Activated CD8-positive, alpha-beta T cell treated with anti-CD3 and anti-CD28 coated beads for 36 hours (primary cell): ENCODE measurements at regions not wholly inside any gene's neighbourhood (a gene's known extent, or its start where the extent isn't known, plus 50 kb on each side); places are given as distances from the start of the nearest gene placed in this dataset.

ENCODE experiments used
- ATAC-seq: fragments of 200-7000 bp; cut with Tn5 transposase; one replicate; pipeline ENCODE4 v1.10.0; 2021; ENCODE audit warnings: mild to moderate bottlenecking, moderate library complexity
- CTCF ChIA-PET: fragments of 350-600 bp; sonication (Branson Sonifier 250); formaldehyde crosslinking; loops from one replicate; lab custom pipeline; 2021; ENCODE audit warnings: antibody characterized with exemption; lab: Charles Lee
- POLR2A ChIA-PET: fragments of 350-600 bp; sonication (Branson Sonifier 250); formaldehyde crosslinking; loops from one replicate; lab custom pipeline; 2021; ENCODE audit warnings: antibody characterized with exemption; lab: Charles Lee
- DNase-seq: peaks from one replicate; pipeline ENCODE4 v3.0.0-alpha.2; 2020
- H3K27ac Mint-ChIP-seq: one replicate; pipeline ENCODE4 v1.8.0; 2021; ENCODE audit warnings: mild to moderate bottlenecking, mixed read lengths
- H3K27me3 Mint-ChIP-seq: one replicate; pipeline ENCODE4 v1.8.0; 2021; ENCODE audit warnings: mixed read lengths
- H3K36me3 Mint-ChIP-seq: one replicate; pipeline ENCODE4 v1.8.0; 2021; ENCODE audit warnings: low read depth, mixed read lengths
- H3K4me1 Mint-ChIP-seq: one replicate; pipeline ENCODE4 v1.8.0; 2021; ENCODE audit warnings: low read depth, mixed read lengths
- H3K4me3 Mint-ChIP-seq: one replicate; pipeline ENCODE4 v1.8.0; 2021; ENCODE audit warnings: mild to moderate bottlenecking, moderate library complexity, mixed read lengths
- H3K9me3 Mint-ChIP-seq: one replicate; pipeline ENCODE4 v1.8.0; 2021; ENCODE audit warnings: mixed read lengths
- intact Hi-C: fragments of 100-400 bp; cut with micrococcal nuclease; formaldehyde crosslinking; loops from one replicate; pipeline ENCODE4 v1.10.0; 2022
- TF ChIP-seq, protein P1 (sequence below): fragments of 200-600 bp; IDR thresholded peaks from one replicate; pipeline ENCODE4 v1.8.0; 2022; ENCODE audit warnings: antibody characterized with exemption, mild to moderate bottlenecking

DNA sequence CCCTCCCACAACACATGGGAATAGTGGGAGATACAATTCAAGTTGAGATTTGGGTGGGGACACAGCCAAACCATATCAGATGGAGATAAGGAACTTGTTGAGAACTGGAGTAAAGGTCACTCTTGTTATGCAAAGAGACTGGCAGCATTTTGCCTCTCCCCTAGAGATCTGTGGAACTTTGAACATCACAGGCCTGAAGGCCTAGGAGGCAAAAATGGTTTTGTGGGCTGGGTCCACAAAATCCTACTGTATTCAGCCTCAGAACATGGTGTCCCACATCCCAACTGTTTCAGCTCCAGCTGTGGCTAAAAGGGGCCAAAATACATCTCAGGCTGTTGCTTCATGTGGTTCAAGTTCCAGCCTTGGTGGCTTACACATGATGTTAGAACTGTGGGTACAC is 1247.8 kb upstream of the IGFBP7 start:
- no peaks in the 10 kb centered on the region for H3K4me1 Mint-ChIP-seq
- intact Hi-C loops, result no loop called here
- CTCF ChIA-PET, result no interaction called here

DNA sequence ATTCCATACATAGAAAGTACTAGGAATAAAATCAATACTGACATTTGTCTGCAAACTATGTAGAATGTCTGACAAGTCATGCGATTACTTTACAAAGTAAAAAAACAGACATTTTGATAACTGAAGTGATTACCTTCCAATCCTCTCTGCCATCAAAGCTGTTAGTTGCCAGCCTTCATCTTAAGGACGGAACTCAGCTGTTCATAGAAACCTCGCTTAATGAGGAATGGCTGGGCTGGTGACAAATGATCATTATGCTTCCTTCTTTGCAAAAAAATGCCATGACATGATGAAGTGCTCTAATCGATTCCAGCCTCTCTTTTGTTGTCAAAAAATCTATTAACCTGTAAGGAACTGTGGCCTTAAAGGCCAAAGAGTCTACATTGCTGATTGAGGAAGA is 1214.9 kb upstream of the IGFBP7 start:
- no peaks in the 10 kb centered on the region for H3K36me3 Mint-ChIP-seq
- H3K4me1 Mint-ChIP-seq, result no peaks in the 10 kb centered on the region
- no peak overlapping the region for H3K4me3 Mint-ChIP-seq
- CTCF ChIA-PET, result no interaction called here
- no peaks in the 10 kb centered on the region for H3K27me3 Mint-ChIP-seq
- TF ChIP-seq, protein P1, sequence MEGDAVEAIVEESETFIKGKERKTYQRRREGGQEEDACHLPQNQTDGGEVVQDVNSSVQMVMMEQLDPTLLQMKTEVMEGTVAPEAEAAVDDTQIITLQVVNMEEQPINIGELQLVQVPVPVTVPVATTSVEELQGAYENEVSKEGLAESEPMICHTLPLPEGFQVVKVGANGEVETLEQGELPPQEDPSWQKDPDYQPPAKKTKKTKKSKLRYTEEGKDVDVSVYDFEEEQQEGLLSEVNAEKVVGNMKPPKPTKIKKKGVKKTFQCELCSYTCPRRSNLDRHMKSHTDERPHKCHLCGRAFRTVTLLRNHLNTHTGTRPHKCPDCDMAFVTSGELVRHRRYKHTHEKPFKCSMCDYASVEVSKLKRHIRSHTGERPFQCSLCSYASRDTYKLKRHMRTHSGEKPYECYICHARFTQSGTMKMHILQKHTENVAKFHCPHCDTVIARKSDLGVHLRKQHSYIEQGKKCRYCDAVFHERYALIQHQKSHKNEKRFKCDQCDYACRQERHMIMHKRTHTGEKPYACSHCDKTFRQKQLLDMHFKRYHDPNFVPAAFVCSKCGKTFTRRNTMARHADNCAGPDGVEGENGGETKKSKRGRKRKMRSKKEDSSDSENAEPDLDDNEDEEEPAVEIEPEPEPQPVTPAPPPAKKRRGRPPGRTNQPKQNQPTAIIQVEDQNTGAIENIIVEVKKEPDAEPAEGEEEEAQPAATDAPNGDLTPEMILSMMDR, result no peak
- no peak for ATAC-seq
- intact Hi-C loops, result no loop called here
- POLR2A ChIA-PET, result no interaction called here
- H3K27ac Mint-ChIP-seq, result no peak overlapping the region
- peaks cover 4% of the 10 kb centered on the region for H3K9me3 Mint-ChIP-seq
- no peak for DNase-seq

More for the DNA sequence above, 1247.8 kb upstream of the IGFBP7 start:
- ATAC-seq (no peak), DNase-seq (no peak)
- Mint-ChIP-seq H3K36me3 (no peaks in the 10 kb centered on the region), H3K4me3 (no peak overlapping the region), H3K9me3 (peaks cover 19% of the 10 kb centered on the region), H3K27me3 (no peaks in the 10 kb centered on the region), H3K27ac (no peak overlapping the region)
- POLR2A ChIA-PET, result no interaction called here
- TF ChIP-seq, protein P1, result no peak

DNA sequence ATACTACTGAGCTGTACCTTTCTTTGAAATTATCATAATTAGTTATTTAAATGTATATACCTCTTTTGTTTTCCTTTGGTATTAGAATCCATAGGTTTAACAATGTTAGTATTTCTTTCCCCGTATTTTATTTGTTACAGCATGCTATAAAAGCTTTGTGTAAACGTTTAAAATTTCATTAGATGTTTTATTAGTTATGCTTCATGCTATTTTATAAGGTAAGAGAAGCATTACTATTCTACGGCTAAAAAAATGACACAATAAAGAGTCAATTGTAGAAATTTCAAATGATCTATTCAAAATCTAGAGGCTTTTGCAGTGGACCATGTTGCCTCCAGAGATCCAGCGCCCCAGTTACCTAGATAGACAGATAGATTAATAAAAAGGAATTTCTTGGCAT is 1203.3 kb upstream of the IGFBP7 start:
- no peaks in the 10 kb centered on the region for H3K36me3 Mint-ChIP-seq
- H3K9me3 Mint-ChIP-seq, result peaks cover 2% of the 10 kb centered on the region
- DNase-seq, result no peak
- ChIA-PET POLR2A (no interaction called here), CTCF (no interaction called here)
- H3K4me1 Mint-ChIP-seq, result no peaks in the 10 kb centered on the region
- no peaks in the 10 kb centered on the region for H3K27me3 Mint-ChIP-seq
- TF ChIP-seq, protein P1, result no peak
- intact Hi-C loops, result no loop called here
- no peak for ATAC-seq
- H3K27ac Mint-ChIP-seq, result no peak overlapping the region
- H3K4me3 Mint-ChIP-seq, result no peak overlapping the region

DNA sequence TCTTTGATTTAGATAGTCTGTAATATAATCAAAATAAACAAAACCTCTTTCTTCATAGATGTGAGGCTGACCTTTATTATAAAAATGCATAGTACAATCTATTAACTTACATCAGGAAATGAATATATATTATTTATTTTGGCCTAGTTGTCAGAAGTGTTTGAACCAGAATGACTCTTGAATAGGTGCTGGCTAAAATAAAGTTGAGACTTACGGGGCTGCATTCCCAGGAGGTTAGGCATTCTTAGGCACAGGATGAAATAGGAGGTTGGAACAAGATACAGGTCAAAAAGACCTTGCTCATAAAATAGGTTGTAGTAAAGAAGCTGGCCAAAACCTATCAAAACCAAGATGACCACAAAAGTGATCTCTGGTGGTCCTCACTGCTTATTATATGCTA is 1193.3 kb upstream of the IGFBP7 start:
- ChIA-PET CTCF (no interaction called here), POLR2A (no interaction called here)
- H3K27me3 Mint-ChIP-seq, result no peaks in the 10 kb centered on the region

DNA sequence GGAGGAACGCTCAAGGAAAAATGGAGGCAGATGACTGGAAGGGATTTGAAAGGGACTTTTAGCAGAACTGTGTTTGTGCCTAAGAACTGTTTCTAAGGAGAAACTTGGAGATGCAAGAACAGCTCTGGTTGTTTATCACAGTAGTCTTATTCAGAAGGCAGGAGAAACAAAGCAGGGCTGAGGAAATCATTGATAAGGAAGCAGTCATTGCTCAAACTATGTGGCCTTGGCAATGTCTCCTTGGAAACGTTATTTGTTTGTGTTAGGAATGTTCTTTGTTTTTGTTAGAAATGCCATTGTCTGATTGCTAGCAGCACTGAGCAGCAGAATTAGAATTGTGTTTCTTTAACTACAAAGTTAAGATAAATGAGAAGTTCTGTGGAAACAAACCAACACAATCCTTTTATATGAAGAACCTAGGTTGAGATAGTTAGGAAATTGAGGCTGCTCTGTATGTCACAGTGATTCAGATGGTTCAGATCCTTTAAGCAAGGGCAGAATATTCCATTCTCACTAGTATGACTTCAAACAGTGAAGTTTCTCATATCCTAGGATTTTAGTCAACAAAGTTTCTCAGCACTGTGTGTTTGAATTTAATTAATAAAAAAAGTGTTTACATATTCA is 1191.3 kb upstream of the IGFBP7 start:
- Mint-ChIP-seq H3K4me3 (no peak overlapping the region), H3K9me3 (peaks cover 5% of the 10 kb centered on the region), H3K36me3 (no peaks in the 10 kb centered on the region), H3K4me1 (no peaks in the 10 kb centered on the region), H3K27ac (no peak overlapping the region), H3K27me3 (no peaks in the 10 kb centered on the region)
- intact Hi-C loops, result no loop called here
- DNase-seq, result no peak
- no peak for ATAC-seq
- TF ChIP-seq, protein P1, result no peak
- ChIA-PET CTCF (no interaction called here), POLR2A (no interaction called here)

More for the DNA sequence above, 1193.3 kb upstream of the IGFBP7 start:
- Mint-ChIP-seq H3K36me3 (no peaks in the 10 kb centered on the region), H3K4me3 (no peak overlapping the region), H3K27ac (no peak overlapping the region), H3K9me3 (peaks cover 5% of the 10 kb centered on the region), H3K4me1 (no peaks in the 10 kb centered on the region)
- TF ChIP-seq, protein P1, result no peak
- DNase-seq (no peak), ATAC-seq (no peak)
- intact Hi-C loops, result no loop called here
